ENCODE measurements at regions not wholly inside any gene's neighbourhood (a gene's known extent, or its start where the extent isn't known, plus 50 kb on each side); places are given as distances from the start of the nearest gene placed in this dataset.

- no peak for TF ChIP-seq CTCF (IDR thresholded peaks at IDR 0.05)
- TF ChIP-seq POLR2A (IDR thresholded peaks at IDR 0.05) = no peak
These were observed 97.5 kb upstream of the SSBP2 start for GRCh38 chr5:81848362-81848880.

Measured in testis (tissue), 2 donors.